Myocyte (in vitro differentiated cells): ENCODE measurements at regions not wholly inside any gene's neighbourhood (a gene's known extent, or its start where the extent isn't known, plus 50 kb on each side); places are given as distances from the start of the nearest gene placed in this dataset.
"Not testable (repeated sequence)": the region's sequence is repeated elsewhere in the genome, so short reads cannot be mapped to it uniquely, and the experiment has no call there.

Experiments
- DNase-seq: peaks from one replicate; pipeline ENCODE4 v3.0.0-alpha.2; 2012; ENCODE audit warnings: low read depth

DNA sequence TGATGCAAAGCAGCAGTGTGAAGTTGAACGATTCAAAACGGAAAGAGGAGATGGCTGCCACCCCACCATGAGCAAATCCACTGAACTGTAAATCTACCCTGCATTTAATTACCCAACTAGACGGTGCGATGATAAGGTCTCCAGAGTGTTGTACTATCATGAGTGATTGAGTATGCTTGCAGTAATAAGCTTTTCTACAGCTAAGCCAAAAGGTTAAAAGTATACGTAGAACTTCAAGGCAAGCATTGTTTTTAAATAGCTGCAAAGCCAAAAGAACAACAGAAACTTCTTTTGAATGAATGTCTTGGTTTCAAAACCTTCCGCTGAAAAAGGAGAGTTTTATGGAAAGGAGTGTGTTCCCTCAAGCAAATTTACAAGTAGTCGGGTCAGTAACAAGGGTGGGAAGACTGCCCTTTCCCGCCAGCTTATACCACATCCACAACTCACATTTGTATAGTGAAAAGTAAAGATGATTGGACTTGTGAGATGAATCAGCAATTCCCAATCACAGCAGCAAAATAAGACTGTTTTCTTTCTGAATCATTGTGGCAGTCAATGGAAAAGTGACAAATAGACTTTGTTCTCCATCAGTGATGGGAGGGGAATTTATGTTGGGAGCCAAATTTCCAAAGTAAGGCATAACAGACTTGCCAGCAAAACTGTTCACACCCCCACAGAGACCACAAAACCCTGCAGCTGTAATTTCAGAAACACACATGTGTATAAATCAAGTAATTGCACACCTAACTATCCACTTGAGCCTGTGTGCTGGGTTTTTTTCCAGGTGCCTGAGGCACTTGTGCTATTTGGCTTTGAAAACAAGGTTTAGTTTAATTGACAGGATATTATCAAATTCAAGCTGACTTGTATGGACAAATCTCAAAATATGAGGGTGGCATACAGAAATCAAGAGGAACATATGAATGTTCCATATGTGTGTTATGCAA is 407.7 kb upstream of the GRAMD2B start:
- peak; percentile 22 for DNase-seq

DNA sequence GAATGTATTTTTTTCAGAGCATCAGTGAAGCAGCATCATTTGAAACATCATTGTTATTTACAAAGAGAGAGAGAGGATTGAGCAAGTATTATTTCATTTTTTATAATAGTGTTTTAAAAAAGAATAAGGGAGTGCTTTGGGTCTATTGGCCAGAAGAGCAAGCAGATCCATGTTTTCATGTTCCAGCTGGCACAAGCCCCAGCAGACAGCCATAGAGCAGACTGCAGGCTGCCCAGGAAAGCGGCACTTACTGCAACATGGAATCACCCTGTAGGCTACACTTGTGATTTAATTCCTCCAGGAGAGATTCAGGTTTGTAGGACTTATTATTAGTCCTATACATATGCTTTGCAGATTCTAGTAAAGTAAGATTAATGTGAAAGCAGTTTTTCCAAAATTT is 407.0 kb upstream of the GRAMD2B start:
- no peak for DNase-seq

DNA sequence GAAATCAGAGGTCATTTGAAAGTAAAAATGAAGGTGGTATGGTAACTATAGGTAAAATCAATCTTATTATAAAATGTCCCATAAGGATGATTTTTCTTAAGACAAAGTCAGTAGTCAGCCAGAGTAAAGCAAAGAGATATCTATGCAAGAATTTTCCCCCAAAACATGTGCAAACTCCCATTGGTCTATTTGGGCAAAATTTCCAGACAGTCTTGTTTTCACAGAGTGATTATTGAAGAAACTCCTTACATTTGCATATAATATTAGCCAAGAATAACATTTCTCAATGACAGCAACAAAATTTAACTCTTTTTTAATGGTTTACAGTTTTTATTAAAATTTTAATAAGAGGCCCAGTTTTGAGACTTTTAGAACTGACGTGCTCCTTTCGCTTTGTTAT is 406.1 kb upstream of the GRAMD2B start:
- DNase-seq: no peak

DNA sequence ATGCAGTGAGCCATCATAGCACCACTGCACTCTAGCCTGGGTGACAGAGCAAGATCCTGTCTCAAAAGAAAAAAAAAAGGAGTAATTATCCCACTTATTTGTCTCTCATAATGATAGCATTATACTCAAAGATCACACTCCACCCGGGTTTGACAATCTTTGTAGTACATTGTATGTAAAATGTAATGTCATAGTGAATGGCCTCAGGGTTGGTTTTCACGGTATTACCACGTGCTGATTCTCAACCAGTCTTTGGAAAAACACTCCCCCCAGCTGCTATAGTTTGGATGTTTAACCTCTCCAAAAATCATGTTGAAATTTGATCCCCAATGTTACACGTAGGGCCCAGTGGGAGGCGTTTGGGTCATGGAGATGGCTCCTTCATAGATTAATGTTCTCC is 402.4 kb upstream of the GRAMD2B start:
- DNase-seq: no peak

DNA sequence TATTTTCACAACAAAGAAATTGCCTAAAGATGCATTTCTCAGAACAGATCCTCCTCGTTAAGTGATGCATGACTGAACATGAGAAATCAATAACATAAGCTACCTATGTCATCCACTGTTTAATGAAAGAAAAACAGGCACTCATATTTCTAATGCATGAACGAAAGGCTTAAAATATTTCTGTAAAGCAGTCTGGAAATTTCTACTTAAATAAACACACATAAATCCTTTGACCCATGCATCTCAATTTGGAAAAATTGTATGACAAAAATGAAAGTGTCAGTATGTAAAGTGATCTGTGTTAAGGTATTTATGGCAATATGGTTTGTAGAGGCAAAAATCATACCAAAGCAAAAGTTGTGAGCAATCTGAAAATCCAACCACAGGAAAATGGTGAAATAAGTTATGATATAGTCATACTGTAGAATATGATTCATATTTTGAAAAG is 399.2 kb upstream of the GRAMD2B start:
- DNase-seq: no peak

DNA sequence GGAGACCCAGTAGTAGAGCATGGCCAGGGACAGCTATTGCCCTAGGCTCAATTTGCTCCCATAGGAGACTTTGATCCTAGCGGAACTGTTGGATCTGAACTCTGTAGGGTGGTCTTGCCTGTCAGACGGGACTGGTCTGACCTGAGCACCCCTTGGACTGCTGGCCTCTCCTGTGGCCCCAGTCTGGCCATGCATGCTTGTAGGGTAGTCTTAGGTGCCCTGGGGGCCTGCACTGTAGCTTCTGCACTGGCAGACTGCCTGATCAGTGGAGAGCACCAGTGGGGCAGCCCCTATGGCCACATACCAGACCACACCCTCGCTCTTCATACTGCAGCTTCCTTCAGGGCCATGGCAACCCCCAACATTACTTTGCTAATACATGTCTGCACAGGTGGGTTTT is 396.1 kb upstream of the GRAMD2B start:
- no peak for DNase-seq

DNA sequence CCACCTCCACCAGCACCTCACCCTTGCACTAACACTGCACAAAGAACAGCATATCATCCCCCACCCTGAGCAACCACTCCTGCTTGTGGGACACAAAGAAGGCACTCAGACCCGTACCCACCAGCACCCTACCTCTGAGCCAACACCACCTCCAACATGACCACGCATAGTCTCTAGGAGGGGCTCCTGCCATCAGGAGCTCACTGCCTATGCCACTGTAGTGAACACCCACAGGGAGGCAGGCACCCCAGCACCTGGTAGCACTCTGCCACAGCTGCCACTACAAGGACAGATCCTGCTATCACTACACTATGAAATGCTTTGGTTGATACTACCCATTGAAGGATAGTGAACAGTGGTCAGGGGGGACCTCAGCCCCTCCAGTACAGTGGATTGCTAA is 395.6 kb upstream of the GRAMD2B start:
- no peak for DNase-seq

DNA sequence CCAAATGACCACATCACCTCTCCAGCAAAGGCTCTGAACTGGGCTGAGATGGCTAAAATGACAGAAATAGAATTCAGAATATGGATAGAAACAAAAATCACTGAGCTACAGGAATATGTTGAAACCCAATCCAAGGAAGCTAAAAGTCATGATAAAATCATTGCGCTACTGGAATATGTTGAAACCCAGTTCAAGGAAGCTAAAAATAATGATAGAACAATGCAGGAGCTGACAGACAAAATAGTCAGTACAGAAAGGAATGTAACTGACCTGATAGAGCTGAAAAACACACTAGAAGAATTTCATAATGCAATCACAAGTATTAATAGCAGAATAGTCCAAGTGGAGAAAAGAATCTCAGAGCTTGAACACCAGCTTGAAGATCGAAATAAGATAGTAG is 394.9 kb upstream of the GRAMD2B start:
- DNase-seq: no peak

DNA sequence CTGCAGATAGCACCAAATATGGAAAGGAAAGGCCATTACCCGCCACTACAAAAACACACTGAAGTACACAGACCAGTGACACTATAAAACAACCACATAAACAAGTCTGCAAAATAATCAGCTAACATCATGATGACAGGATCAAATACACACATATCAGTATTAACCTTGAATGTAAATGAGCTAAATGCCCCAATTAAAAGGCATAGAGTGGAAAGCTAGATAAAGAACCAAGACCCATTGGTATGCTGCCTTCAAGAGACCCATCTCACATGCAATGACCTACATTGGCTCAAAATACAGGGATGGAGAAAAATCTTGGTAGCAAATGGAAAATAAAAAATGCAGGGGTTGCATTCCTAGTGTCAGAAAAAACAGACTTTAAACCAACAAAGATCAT is 393.9 kb upstream of the GRAMD2B start:
- not testable (repeated sequence) for DNase-seq

DNA sequence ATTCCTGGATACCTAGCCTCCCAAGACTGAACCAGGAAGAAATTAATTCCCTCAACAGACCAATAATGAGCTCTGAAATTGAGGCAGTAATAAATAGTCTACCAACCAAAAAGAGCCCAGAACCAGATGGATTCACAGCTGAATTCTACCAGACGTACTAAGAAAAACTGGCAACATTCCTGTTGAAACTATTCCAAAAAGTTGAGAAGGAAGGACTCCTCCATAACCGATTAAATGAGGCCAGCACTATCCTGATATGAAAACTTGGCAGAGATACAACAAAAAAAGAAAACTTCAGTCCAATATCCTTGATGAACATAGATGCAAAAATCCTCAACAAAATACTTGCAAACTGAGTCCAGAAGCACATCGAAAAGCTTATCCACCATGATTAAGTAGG is 392.5 kb upstream of the GRAMD2B start:
- no peak for DNase-seq

DNA sequence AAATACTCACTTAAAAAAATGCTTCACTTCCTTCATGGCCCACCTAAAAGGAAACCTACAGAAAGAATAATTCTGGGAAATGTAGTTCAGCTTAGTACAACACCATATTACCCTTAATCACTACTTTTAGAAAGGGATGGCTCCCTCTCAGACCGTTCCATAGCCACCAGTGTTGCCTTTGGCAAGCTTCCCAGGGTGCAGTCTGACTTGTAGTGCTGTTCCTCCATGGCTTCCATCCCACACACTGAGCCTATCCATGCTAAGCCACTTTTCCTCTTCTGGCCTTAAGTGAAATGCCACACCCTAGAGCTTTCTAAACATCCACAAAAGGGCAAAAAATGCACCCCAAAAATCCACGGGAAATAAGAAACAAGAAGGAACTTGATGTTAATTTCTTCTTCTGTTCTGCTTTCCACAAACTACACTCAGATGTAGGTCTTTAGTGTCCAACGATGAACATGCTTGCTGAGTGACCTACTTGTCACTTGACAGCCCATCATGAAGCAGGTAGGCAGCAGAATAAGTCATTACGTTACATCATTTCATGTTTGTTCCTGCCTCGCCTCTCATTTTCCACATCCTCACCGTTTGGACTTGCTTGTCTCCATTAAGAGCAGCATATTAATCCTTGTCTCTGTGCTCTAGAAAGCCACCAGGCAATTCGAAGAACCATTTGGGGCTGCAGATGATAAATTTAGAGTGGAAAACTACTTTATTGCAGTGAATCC is 391.1 kb upstream of the GRAMD2B start:
- DNase-seq: peak; percentile 72

DNA sequence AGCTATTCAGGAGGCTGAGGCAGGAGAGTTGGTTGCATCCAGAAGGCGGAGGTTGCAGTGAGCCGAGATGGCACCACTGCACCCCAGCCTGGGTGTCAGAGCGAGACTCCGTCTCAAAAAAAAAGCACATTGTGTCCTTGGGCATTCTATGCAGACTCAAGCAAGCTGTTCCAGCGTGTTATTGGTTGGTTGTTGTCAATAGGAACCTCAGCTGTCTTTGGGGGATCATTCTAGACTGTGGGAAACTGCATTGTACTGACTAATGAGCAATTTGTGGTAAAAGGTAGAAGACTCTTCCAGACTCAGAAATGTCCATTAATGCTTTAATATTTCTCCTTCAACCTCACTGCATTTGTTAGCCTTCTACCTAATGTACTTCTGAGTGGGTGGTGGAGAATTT is 379.5 kb upstream of the GRAMD2B start:
- DNase-seq: peak; percentile 58

DNA sequence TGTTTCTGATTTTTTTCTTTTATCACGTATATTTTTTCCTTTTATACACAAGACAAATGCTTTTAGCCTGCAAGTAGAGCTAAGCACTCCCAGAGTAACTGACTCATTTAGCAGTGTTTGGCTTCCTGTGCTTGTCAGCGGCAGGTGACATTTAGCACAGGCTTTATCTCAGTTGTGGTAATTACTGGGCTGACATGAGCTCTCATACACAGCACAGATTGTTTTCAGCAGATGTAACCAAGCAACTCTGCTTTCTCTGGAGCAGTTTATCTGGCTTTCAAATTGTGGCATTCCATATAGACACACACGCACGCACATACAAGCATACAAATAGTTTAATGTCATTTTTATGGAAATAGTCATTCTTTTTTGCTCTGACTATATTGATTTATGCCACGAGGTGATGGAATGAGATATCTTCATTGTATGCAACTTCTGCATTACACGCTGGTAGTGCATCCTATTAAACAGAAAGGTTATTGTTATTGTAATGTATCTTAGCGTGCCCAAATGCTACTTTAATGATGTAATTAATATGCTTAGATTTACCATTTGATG is 379.0 kb upstream of the GRAMD2B start:
- DNase-seq: peak; percentile 85

DNA sequence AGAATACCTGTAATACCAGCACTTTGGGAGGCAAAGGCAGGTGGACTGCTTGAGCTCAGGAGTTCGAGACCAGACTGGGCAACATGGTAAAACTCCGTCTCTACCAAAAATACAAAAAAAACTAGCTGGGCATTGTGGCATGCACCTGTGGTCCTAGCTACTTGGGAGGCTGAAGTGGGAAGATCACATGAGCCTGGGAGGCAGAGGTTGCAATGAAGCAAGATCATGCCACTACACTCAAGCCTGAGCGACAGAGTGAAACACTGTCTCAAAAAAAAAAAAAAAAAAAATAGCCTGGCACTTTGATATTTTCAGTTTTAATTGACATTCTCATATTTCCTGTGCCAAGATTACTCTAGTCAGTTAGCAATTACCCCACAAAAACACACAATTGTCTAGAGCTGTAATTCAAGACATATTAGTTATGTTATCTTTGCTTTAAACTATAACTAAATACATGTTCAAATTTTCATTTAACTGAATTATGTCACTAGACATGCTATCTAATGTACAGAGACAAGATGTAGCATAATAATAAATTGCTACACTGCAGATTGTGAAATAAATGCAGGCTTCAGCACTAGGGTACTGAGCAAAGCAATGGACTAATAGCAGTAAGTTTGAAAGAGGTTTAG is 378.2 kb upstream of the GRAMD2B start:
- no peak for DNase-seq

DNA sequence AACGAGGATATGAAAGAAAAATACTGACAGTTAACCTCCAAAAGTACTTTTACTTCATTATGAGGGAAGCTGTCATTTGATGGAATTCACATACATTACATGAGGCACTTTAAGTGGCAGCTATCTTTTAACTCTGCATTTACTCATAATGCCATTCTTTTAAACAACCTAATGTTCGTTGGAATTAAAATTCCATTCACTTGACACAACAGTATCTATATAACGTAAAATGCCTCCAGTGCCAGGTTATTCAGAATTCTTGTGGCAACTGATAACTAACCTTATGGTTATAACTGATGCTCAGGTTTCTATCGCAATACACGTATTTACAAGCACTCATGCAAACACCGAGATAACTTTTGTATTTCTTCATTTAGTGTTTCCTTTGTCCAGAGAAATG is 376.9 kb upstream of the GRAMD2B start:
- DNase-seq: no peak

DNA sequence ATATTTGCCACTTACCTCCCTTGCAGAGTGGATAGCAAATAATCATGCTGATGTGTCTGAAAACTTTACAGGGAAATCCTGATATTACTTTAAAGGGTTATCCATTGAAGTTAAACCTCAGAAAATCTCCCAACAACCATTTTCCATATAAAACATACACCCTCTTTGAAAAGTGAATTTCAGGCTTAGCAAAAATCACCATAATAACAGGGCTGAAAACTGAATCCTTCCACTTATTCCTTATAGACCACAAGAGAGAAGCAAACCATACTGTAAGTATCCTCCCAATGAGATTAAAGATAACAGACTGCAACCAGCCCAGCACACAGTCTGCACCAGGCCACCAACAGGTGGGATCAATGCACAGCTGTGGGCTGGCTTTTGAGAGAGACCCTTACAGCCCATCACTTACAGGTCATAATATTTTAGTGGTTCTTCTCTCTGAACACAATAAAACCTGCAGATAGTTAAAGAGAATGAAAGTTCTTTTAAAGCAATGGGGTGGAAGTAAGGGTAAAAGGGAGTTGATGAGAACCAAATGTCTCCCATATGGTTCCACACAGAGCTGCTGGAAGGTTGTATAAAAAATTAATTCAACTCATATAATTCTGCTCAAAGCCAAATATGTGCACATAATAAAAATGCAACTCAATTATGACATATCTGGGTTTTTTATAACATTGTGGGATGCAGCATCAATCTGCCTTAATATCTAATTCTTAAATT is 376.2 kb upstream of the GRAMD2B start:
- DNase-seq: no peak

DNA sequence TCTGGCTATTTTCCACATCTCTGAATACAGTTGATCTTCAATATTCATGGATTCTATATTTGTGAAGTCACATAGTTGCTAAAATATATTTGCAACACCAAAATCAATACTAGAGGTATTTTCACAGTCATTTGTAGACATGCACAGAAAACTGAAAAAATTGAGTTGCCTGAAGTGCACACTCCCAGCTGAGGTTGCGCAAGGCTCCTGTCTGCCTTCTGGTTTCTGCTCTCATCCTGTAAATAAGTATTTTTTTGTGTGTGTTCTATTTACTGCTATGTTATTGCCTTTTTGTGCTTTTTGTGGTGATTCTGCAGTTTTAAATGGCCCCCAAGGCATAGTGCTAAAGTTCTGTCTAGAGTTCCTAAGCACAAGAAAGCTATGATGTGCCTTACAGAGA is 371.1 kb upstream of the GRAMD2B start:
- no peak for DNase-seq

DNA sequence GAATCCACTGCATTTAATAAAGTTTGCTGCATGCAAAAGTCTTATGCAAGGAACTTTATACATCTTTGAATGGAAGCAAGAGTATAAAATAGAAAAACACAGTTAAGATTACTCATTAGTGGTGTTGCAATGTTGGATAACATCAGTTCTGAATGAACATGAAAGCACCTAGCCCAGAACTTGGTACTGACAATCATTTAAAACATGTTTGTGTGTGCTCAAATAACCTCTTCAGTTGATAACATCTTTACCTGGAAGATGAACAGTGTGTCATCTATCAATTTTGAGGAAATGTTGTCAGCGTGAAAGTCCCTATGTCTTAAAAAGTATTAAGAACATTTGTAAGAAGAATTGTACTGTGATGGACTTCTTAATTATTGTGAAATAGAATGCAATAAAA is 370.4 kb upstream of the GRAMD2B start:
- DNase-seq: no peak

DNA sequence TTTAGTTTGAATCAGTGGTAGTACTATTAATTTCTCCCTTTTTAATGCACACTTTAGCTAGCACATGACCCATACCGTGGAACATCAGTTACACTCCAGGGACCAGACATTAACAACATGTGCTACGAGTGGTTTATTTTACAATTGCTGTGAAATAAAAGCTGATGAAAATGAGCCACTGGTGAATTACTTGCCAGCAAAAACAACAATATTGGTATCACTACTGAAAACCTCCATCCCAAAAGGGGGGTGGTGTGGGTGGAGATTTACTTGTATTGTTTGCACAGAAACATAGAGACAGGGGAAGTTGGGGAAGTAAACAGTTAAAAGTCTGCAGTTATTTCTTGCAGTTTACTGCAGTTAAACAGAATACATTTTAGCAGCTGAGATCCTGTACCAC is 369.6 kb upstream of the GRAMD2B start:
- no peak for DNase-seq

DNA sequence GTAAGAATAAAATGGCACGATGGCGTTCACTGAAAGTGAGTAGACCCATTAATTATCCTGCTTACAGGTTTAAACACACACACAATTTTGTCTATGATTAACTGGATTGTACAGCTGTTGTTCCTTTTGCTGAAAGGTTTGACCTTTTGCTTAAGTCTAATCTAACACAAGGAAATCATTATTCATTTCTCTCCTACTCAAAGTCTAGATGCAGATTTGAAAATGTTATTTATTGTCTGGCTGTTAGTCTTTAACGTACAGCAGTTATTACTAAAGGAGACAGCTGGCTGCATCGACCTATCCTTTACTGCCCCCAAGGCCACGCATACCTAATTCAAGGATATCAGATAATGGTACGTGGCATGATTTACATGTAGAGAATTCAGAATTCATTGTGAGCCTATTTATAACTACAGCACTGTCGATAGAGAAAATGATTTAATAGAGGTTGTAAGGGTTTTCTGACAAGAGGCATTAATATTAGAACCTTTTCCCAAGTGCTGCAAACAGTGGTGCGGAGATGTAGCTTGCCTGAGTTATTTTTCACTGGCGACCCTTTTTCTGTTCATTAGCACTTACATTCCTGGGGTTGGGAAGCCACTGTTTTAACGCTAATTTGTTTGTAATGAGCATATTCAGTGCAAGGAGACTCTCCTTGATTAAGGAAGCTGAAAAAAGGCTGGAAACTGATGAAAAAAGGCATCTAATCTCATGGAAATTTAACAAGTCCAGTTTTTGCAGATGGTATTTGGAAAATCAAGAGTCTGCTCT is 368.4 kb upstream of the GRAMD2B start:
- DNase-seq: no peak
